ENCODE measurements at regions not wholly inside any gene's neighbourhood (a gene's known extent, or its start where the extent isn't known, plus 50 kb on each side); places are given as distances from the start of the nearest gene placed in this dataset.

DNA sequence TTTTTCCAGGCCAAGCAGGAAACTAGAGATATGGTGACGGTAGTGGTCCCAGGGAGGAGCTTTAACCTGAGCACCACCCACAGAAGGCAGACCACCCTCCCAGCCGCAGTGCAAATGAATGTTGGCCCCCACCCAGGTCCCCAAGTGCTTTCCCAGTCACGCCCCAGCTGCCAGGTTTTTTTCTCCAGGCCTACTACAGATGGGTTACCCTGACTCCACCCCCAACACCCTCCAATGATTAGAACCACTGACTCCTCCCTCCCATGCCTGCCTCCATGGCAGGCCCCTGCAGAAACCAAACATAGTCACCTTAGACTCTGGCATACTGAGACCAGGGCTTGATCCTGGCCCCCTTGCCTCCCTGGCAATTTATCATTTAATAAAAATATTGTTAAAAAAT lies 58.7 kb upstream of the CHST1 start:
- no peak for DNase-seq (ENCODE audit: low read depth)

GRCh38 chr11:45723397-45723796 lies 58.0 kb upstream of the CHST1 start:
- no peak for DNase-seq (ENCODE audit: low read depth)

GRCh38 chr11:45722144-45722543 lies 56.7 kb upstream of the CHST1 start:
- DNase-seq (ENCODE audit: low read depth) = no peak

DNA sequence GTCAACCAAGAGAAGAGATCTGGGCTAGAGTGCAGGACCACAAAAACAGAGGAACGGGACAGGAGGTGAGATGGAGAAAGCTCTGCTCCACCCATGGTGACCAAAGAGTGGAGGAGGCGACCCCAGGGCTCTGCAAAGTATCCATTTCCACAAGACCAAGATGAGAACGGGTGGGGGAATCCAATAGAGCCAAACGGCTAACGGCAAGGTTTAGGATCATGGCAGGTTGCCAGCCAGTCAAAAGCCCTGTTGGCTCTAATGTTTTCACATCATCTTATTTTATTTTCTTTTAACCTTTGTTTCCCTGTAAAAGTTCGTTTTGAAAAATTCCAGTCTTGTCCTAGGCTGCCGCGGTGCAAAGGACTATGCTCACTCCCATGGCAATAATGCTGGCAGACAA lies 52.1 kb upstream of the CHST1 start:
- DNase-seq (ENCODE audit: low read depth) = no peak

GRCh38 chr11:45715418-45715817 lies 50.0 kb upstream of the CHST1 start:
- DNase-seq (ENCODE audit: low read depth) = no peak

All from activated T-cell treated with anti-CD3 and anti-CD28 coated beads for 48 hours (primary cell).